ENCODE measurements at regions not wholly inside any gene's neighbourhood (a gene's known extent, or its start where the extent isn't known, plus 50 kb on each side); places are given as distances from the start of the nearest gene placed in this dataset.

DNA sequence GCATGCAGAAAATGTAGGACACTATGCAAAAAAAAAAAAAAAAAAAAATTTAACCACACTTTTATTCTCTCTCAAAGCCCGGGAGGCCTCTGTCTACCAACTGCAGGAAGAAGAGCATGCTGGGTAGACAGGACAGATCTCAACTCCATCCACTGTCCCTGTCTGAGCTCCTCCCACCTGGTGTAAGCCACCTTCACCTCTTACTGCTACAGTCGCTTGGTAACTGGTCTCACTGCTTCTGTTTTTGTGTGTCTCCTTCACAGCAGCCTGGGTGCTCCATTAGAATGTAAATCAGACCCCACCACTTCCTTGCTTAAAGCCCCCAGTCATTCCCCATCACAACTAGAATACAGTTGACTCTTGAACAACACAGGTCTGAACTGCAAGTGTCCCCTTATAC, 115.1 kb upstream of the PROK2 start:
- H3K4me3 ChIP-seq (ENCODE audit: insufficient read depth, low read depth, low read length), result no peak overlapping the region
- WGBS, 2 experiments, result 83 to 84% methylated on average over 2 of the region's 2 CpGs
- H3K9me3 ChIP-seq (ENCODE audit: control insufficient read depth, low read length), result no peaks in the 10 kb centered on the region
- H3K36me3 ChIP-seq (ENCODE audit: control insufficient read depth, insufficient read depth, low read length), result no peaks in the 10 kb centered on the region
- no peaks in the 10 kb centered on the region for H3K4me1 ChIP-seq (ENCODE audit: control insufficient read depth, insufficient read depth, low read length)
- H3K27me3 ChIP-seq (ENCODE audit: control insufficient read depth, insufficient read depth, low read length, poor library complexity, severe bottlenecking), result no peaks in the 10 kb centered on the region
- no peak overlapping the region for H3K27ac ChIP-seq (ENCODE audit: insufficient read depth, low read depth, low read length, poor library complexity, severe bottlenecking)

GRCh38 chr3:71896751-71897150, 111.8 kb upstream of the PROK2 start:
- H3K4me1 ChIP-seq (ENCODE audit: control insufficient read depth, insufficient read depth, low read length), result no peaks in the 10 kb centered on the region
- no peaks in the 10 kb centered on the region for H3K9me3 ChIP-seq (ENCODE audit: control insufficient read depth, low read length)
- no peak overlapping the region for H3K27ac ChIP-seq (ENCODE audit: insufficient read depth, low read depth, low read length, poor library complexity, severe bottlenecking)
- no peaks in the 10 kb centered on the region for H3K36me3 ChIP-seq (ENCODE audit: control insufficient read depth, insufficient read depth, low read length)
- no peak overlapping the region for H3K4me3 ChIP-seq (ENCODE audit: insufficient read depth, low read depth, low read length)
- no peaks in the 10 kb centered on the region for H3K27me3 ChIP-seq (ENCODE audit: control insufficient read depth, insufficient read depth, low read length, poor library complexity, severe bottlenecking)
- WGBS, 2 experiments, result 93 to 95% methylated on average over 4 of the region's 4 CpGs

DNA sequence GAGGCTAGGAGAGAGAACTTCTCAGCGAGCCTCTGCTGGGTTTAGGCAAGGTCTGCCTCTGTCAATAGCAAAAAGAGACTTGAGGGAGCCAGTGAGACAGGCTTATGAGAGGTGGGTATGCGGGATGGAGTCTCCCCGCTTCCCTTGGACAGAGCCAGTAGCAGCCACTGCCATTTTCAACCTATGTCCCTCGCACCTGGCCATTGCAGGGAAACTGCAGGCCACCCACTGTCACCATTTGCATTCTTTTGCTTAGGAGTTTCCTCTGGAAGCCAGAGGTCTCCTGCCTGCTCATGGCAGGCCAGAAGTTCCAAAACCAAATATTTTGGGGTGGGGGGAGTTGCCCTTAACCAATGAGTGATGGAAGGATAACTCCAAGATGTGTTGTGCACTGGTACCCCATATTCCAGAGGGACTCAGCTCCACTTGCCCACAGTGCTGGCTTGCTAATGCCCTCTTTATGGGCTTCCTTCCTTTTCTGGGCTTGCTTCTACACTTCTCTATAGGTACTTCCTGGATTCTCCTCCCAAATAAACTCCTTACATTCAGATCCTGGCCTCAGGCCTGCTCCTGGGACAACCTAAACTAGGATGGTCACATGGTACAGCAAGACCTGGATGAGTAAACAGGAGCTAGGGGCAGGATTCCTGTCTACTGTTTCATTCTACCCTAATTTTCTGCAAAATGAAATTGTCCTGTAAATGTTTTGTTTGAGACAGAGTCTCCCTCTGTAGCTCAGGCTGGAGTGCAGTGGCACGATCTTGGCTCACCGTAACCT, 108.9 kb upstream of the PROK2 start:
- WGBS, 2 experiments, result 70 to 76% methylated on average over 6 of the region's 6 CpGs
- Histone ChIP-seq H3K27me3 (ENCODE audit: control insufficient read depth, insufficient read depth, low read length, poor library complexity, severe bottlenecking) (no peaks in the 10 kb centered on the region), H3K27ac (ENCODE audit: insufficient read depth, low read depth, low read length, poor library complexity, severe bottlenecking) (no peak overlapping the region), H3K4me1 (ENCODE audit: control insufficient read depth, insufficient read depth, low read length) (no peaks in the 10 kb centered on the region), H3K9me3 (ENCODE audit: control insufficient read depth, low read length) (no peaks in the 10 kb centered on the region), H3K4me3 (ENCODE audit: insufficient read depth, low read depth, low read length) (no peak overlapping the region), H3K36me3 (ENCODE audit: control insufficient read depth, insufficient read depth, low read length) (no peaks in the 10 kb centered on the region)

GRCh38 chr3:71893122-71893521, 108.2 kb upstream of the PROK2 start:
- no peaks in the 10 kb centered on the region for H3K27me3 ChIP-seq (ENCODE audit: control insufficient read depth, insufficient read depth, low read length, poor library complexity, severe bottlenecking)
- no peaks in the 10 kb centered on the region for H3K4me1 ChIP-seq (ENCODE audit: control insufficient read depth, insufficient read depth, low read length)
- no peak overlapping the region for H3K27ac ChIP-seq (ENCODE audit: insufficient read depth, low read depth, low read length, poor library complexity, severe bottlenecking)
- WGBS, 2 experiments, result 86 to 93% methylated on average over 6 of the region's 6 CpGs
- no peak overlapping the region for H3K4me3 ChIP-seq (ENCODE audit: insufficient read depth, low read depth, low read length)
- no peaks in the 10 kb centered on the region for H3K36me3 ChIP-seq (ENCODE audit: control insufficient read depth, insufficient read depth, low read length)
- no peaks in the 10 kb centered on the region for H3K9me3 ChIP-seq (ENCODE audit: control insufficient read depth, low read length)

GRCh38 chr3:71891483-71891882, 106.5 kb upstream of the PROK2 start:
- Histone ChIP-seq H3K9me3 (ENCODE audit: control insufficient read depth, low read length) (no peaks in the 10 kb centered on the region), H3K4me3 (ENCODE audit: insufficient read depth, low read depth, low read length) (no peak overlapping the region), H3K27me3 (ENCODE audit: control insufficient read depth, insufficient read depth, low read length, poor library complexity, severe bottlenecking) (no peaks in the 10 kb centered on the region), H3K27ac (ENCODE audit: insufficient read depth, low read depth, low read length, poor library complexity, severe bottlenecking) (no peak overlapping the region), H3K36me3 (ENCODE audit: control insufficient read depth, insufficient read depth, low read length) (no peaks in the 10 kb centered on the region), H3K4me1 (ENCODE audit: control insufficient read depth, insufficient read depth, low read length) (no peaks in the 10 kb centered on the region)

- Histone ChIP-seq H3K9me3 (ENCODE audit: control insufficient read depth, low read length) (no peaks in the 10 kb centered on the region), H3K4me1 (ENCODE audit: control insufficient read depth, insufficient read depth, low read length) (peaks cover 5% of the 10 kb centered on the region), H3K27ac (ENCODE audit: insufficient read depth, low read depth, low read length, poor library complexity, severe bottlenecking) (no peak overlapping the region), H3K27me3 (ENCODE audit: control insufficient read depth, insufficient read depth, low read length, poor library complexity, severe bottlenecking) (no peaks in the 10 kb centered on the region), H3K36me3 (ENCODE audit: control insufficient read depth, insufficient read depth, low read length) (no peaks in the 10 kb centered on the region), H3K4me3 (ENCODE audit: insufficient read depth, low read depth, low read length) (no peak overlapping the region)
- 92 to 94% methylated on average over 4 of the region's 4 CpGs for WGBS, 2 experiments
These were observed 105.5 kb upstream of the PROK2 start for GRCh38 chr3:71890356-71890931.

DNA sequence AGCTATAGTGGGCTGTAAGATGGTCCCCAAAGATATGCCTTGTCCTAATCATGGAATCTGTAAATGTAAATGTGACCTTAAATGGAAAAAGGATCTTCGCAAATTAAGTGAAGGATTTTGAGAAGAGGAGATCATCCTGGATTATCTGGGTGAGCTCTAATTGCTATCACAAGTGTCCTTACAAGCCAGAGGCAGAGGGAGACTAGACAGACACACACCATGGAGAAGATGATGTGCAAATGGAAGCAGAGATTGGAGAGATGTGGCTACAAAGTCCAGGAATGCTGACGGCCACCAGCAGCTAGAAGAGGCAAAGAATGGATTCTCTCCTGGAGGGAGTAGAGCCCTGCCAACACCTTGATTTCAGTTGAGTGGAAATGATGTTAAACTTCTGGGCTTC, 102.3 kb upstream of the PROK2 start:
- H3K9me3 ChIP-seq (ENCODE audit: control insufficient read depth, low read length), result no peaks in the 10 kb centered on the region
- 96 to 98% methylated on average over 2 of the region's 2 CpGs for WGBS, 2 experiments
- no peak overlapping the region for H3K27ac ChIP-seq (ENCODE audit: insufficient read depth, low read depth, low read length, poor library complexity, severe bottlenecking)
- no peak overlapping the region for H3K4me3 ChIP-seq (ENCODE audit: insufficient read depth, low read depth, low read length)
- H3K4me1 ChIP-seq (ENCODE audit: control insufficient read depth, insufficient read depth, low read length), result peaks cover 14% of the 10 kb centered on the region
- H3K36me3 ChIP-seq (ENCODE audit: control insufficient read depth, insufficient read depth, low read length), result no peaks in the 10 kb centered on the region
- H3K27me3 ChIP-seq (ENCODE audit: control insufficient read depth, insufficient read depth, low read length, poor library complexity, severe bottlenecking), result no peaks in the 10 kb centered on the region

DNA sequence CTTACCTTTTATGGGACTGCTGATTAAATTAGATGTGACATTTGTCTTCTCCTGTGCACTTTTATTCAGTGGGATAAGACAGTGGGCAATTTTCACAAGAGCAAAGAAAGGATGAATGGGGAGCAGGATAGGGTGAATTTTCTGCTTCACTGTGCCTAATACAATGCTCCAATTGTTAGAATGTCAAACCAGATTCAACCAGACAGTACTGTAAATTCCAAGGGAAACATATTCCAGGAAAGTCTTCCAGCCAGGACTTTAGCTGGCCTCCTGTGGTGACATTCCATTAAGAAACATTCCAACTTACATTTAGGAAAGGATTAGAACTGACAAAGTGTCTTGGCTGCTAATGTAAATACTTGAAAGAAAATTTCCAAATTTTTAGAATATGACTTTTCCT, 100.1 kb upstream of the PROK2 start:
- H3K27me3 ChIP-seq (ENCODE audit: control insufficient read depth, insufficient read depth, low read length, poor library complexity, severe bottlenecking), result no peaks in the 10 kb centered on the region

DNA sequence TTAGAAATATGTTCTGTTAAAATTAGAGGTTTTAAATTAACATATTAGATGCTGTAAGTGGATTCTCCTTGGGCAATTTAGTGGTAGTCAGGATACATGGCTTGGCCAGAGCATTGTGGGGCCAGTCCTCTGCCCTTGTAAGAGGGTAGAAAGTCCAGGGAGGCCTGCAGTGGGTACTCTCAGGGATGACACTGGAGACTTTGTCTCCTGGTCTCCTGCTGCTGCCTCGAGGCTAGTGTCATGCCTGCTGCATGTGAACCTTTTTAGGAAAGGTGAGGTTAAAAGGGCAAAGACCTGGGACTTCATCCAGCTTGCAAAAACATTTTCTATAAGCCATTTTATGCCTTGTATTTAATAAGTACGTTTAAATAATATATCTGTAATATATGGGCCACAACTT, 96.8 kb upstream of the PROK2 start:
- Histone ChIP-seq H3K4me3 (ENCODE audit: insufficient read depth, low read depth, low read length) (no peak overlapping the region), H3K36me3 (ENCODE audit: control insufficient read depth, insufficient read depth, low read length) (no peaks in the 10 kb centered on the region), H3K9me3 (ENCODE audit: control insufficient read depth, low read length) (no peaks in the 10 kb centered on the region), H3K4me1 (ENCODE audit: control insufficient read depth, insufficient read depth, low read length) (peaks cover 19% of the 10 kb centered on the region), H3K27me3 (ENCODE audit: control insufficient read depth, insufficient read depth, low read length, poor library complexity, severe bottlenecking) (peaks cover 18% of the 10 kb centered on the region), H3K27ac (ENCODE audit: insufficient read depth, low read depth, low read length, poor library complexity, severe bottlenecking) (no peak overlapping the region)
- 61 to 93% methylated on average over 1 to 2 of the region's 2 CpGs for WGBS, 2 experiments

More for the DNA sequence above, 100.1 kb upstream of the PROK2 start:
- H3K4me3 ChIP-seq (ENCODE audit: insufficient read depth, low read depth, low read length), result no peak overlapping the region
- H3K4me1 ChIP-seq (ENCODE audit: control insufficient read depth, insufficient read depth, low read length), result peaks cover 19% of the 10 kb centered on the region
- no peaks in the 10 kb centered on the region for H3K36me3 ChIP-seq (ENCODE audit: control insufficient read depth, insufficient read depth, low read length)
- no peak overlapping the region for H3K27ac ChIP-seq (ENCODE audit: insufficient read depth, low read depth, low read length, poor library complexity, severe bottlenecking)
- no peaks in the 10 kb centered on the region for H3K9me3 ChIP-seq (ENCODE audit: control insufficient read depth, low read length)

DNA sequence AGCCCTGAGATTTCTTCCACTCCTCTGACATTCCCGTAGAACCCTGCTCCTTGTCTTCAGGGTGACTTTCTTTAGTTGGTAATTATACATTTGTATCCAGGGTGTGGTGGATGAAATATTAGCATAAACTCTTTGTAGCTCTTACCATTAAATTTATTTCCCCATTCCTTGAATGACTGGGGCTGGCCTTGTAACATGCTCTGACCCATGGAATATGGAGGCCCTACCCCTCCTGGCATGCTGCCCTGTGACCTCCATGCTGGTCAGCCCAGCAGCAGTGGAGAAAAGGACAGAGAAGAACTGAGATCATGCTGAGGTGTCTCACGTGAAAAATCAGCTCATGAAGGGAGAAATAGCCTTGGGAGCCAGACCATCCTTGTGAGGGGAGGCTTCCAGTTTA, 96.1 kb upstream of the PROK2 start:
- peaks cover 19% of the 10 kb centered on the region for H3K4me1 ChIP-seq (ENCODE audit: control insufficient read depth, insufficient read depth, low read length)
- WGBS, 2 experiments, result 86 to 87% methylated on average over 2 of the region's 2 CpGs
- H3K9me3 ChIP-seq (ENCODE audit: control insufficient read depth, low read length), result no peaks in the 10 kb centered on the region
- peaks cover 25% of the 10 kb centered on the region for H3K27me3 ChIP-seq (ENCODE audit: control insufficient read depth, insufficient read depth, low read length, poor library complexity, severe bottlenecking)
- H3K4me3 ChIP-seq (ENCODE audit: insufficient read depth, low read depth, low read length), result no peak overlapping the region
- H3K36me3 ChIP-seq (ENCODE audit: control insufficient read depth, insufficient read depth, low read length), result no peaks in the 10 kb centered on the region
- no peak overlapping the region for H3K27ac ChIP-seq (ENCODE audit: insufficient read depth, low read depth, low read length, poor library complexity, severe bottlenecking)
